ENCODE measurements at regions not wholly inside any gene's neighbourhood (a gene's known extent, or its start where the extent isn't known, plus 50 kb on each side); places are given as distances from the start of the nearest gene placed in this dataset.
A peak's percentile ranks its signal among the peaks of the same experiment; 100 is the strongest.

- peak overlapping the region; percentile 87 to 94 for H3K27ac ChIP-seq
- intact Hi-C loops (cut with DNase I; ENCODE audit: low total_unique reads): loop anchor here (10.0 kb wide), 1 partner anchor 107 kb away; the partner anchor contains the start of gene FMNL2
- peaks cover 0 to 36% (median 13%) of the 10 kb centered on the region in 4 donors for H3K4me1 ChIP-seq
- TF ChIP-seq CTCF (IDR thresholded peaks at IDR 0.05): no peak
- DNase-seq: no peak
- H3K9me3 ChIP-seq: no peaks in the 10 kb centered on the region
- no peaks in the 10 kb centered on the region for H3K36me3 ChIP-seq
- H3K27me3 ChIP-seq: no peaks in the 10 kb centered on the region
- no peak overlapping the region for H3K4me3 ChIP-seq
Measured at GRCh38 chr2:152227969-152228592, 52.5 kb upstream of the STAM2 start.

DNA sequence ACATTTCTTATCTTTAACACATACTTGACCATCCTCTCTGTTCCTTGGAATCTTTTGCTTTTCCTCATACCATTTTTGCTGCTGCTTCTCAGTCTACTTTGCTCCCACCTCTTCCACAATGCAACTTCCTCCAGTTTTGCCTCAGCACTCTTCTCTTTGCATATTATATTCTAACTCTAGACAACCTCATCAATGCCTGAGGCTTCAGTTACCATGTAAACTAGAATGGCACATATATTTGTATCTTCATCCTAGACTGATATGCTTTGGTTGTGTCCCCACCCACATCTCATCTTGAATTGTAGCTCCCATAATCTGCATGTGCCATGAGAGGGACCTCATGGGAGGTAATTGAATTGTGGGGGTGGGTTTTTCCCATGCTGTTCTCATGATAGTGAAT lies 55.9 kb upstream of the STAM2 start:
- intact Hi-C loops (cut with DNase I; ENCODE audit: low total_unique reads): no loop called here

DNA sequence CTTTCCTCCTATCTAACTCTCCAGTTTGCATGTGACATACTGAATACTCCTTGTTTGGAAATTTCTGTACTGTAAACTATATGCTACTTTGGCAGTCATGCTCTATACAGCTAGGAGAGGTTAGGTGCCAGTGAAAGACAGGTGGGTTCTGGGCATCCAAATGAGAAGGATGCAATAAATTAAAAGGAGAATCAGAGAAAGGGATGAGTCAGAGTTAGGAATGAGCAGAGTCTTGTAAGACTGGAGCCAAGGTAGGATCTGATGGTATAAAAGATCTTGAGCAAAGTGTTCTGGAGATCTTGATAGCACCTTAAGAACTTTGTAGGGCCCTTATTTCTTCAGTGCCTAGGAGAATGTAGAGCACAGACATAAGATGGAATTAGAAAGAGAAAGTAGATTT lies 58.7 kb upstream of the STAM2 start:
- intact Hi-C loops (cut with DNase I; ENCODE audit: low total_unique reads): no loop called here
- Histone ChIP-seq H3K4me3 (no peak overlapping the region), H3K9me3 (no peaks in the 10 kb centered on the region), H3K27me3 (no peaks in the 10 kb centered on the region), H3K27ac (no peak overlapping the region), H3K36me3 (no peaks in the 10 kb centered on the region), H3K4me1 (no peaks in the 10 kb centered on the region)
- DNase-seq: no peak
- no peak for TF ChIP-seq CTCF (IDR thresholded peaks at IDR 0.05)

More for the DNA sequence above, 55.9 kb upstream of the STAM2 start:
- Histone ChIP-seq H3K27ac (no peak overlapping the region), H3K27me3 (no peaks in the 10 kb centered on the region), H3K9me3 (no peaks in the 10 kb centered on the region), H3K4me3 (no peak overlapping the region), H3K36me3 (no peaks in the 10 kb centered on the region), H3K4me1 (peaks cover 0 to 22% (median 6%) of the 10 kb centered on the region in 4 donors)
- TF ChIP-seq CTCF (IDR thresholded peaks at IDR 0.05): no peak
- DNase-seq: no peak

GRCh38 chr2:152236191-152236925 lies 60.8 kb upstream of the STAM2 start:
- peaks cover 0 to 6% (median 0%) of the 10 kb centered on the region in 3 donors for H3K9me3 ChIP-seq
- H3K27ac ChIP-seq: no peak overlapping the region
- no peak for TF ChIP-seq CTCF (IDR thresholded peaks at IDR 0.05)
- no peak overlapping the region for H3K4me3 ChIP-seq
- intact Hi-C loops (cut with DNase I; ENCODE audit: low total_unique reads): no loop called here
- no peak for DNase-seq
- H3K4me1 ChIP-seq: no peaks in the 10 kb centered on the region
- no peaks in the 10 kb centered on the region for H3K27me3 ChIP-seq
- no peaks in the 10 kb centered on the region for H3K36me3 ChIP-seq

DNA sequence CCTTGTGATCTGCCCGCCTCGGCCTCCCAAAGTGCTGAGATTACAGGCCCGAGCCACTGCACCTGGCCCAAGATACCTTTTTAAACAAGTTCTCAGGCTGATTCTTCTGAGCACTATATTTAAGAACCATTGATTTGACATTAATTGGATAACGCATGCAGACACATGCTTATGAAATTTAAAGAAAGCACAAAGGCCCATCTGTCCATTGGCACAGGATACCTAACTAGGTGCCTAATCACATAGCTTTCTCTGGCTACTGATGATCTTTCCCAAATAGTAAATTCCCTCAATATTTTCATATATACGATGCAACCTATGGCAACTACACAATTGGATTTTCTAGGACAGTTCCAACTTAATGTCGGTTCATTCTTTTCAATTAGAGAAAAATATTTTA lies 62.5 kb upstream of the STAM2 start:
- Histone ChIP-seq H3K4me1 (peaks cover 0 to 2% (median 0%) of the 10 kb centered on the region in 4 donors), H3K4me3 (no peak overlapping the region), H3K36me3 (no peaks in the 10 kb centered on the region), H3K9me3 (peaks cover 0 to 6% (median 0%) of the 10 kb centered on the region in 3 donors), H3K27ac (no peak overlapping the region), H3K27me3 (no peaks in the 10 kb centered on the region)
- TF ChIP-seq CTCF (IDR thresholded peaks at IDR 0.05): no peak
- no peak for DNase-seq
- intact Hi-C loops (cut with DNase I; ENCODE audit: low total_unique reads): no loop called here

Data from tibial artery (tissue), 4 donors.